ENCODE measurements at regions not wholly inside any gene's neighbourhood (a gene's known extent, or its start where the extent isn't known, plus 50 kb on each side); places are given as distances from the start of the nearest gene placed in this dataset.

- H3K9ac ChIP-seq (ENCODE audit: low read depth, low read length), result no peak overlapping the region
- peaks cover 14% of the 10 kb centered on the region for H3K9me3 ChIP-seq (ENCODE audit: control insufficient read depth, insufficient read depth, low read length)
- H3K14ac ChIP-seq (replicated peaks; ENCODE audit: low read depth, low read length), result no peak overlapping the region
- no peak overlapping the region for H2BK20ac ChIP-seq (ENCODE audit: low read depth, low read length)
- H3K79me1 ChIP-seq (ENCODE audit: low read depth in 1 of 2, low read length in 2 of 2), result no peaks in the 10 kb centered on the region
- H3K27ac ChIP-seq (ENCODE audit: insufficient read depth, low read length), result no peak overlapping the region
- H2AK9ac ChIP-seq (replicated peaks; ENCODE audit: low read depth, low read length, poor library complexity), result no peak overlapping the region
- no peak overlapping the region for H4K5ac ChIP-seq (ENCODE audit: low read depth, low read length)
- BruUV-seq (replicated peaks), result no TSS peak
- no peak overlapping the region for H2BK5ac ChIP-seq (ENCODE audit: low read depth, low read length, poor library complexity, severe bottlenecking)
- in situ Hi-C loops (cut with MboI; ENCODE audit: low sequenced_read_pairs) (no loop called here), dilution Hi-C loops (cut with HindIII; ENCODE audit: low sequenced_read_pairs, unreplicated experiment) (no loop called here), intact Hi-C loops (cut with micrococcal nuclease) (no loop called here)
- no peak overlapping the region for H4K8ac ChIP-seq (ENCODE audit: low read depth in 2 of 2, low read length in 2 of 2)
- no peaks in the 10 kb centered on the region for H3K27me3 ChIP-seq (ENCODE audit: control insufficient read depth, insufficient read depth, low read length)
- TF ChIP-seq CHD1 (IDR thresholded peaks at IDR 0.05; ENCODE audit: low read depth, low read length) (no peak), POLR2A (IDR thresholded peaks at IDR 0.05; ENCODE audit: low read depth, low read length) (no peak), USF2 (IDR thresholded peaks at IDR 0.05; ENCODE audit: low read depth, low read length) (no peak), MXI1 (IDR thresholded peaks at IDR 0.05; ENCODE audit: borderline replicate concordance, low read depth, low read length) (no peak), RAD21 (IDR thresholded peaks at IDR 0.05; ENCODE audit: low read length) (no peak), BHLHE40 (IDR thresholded peaks at IDR 0.05; ENCODE audit: low read depth, low read length) (no peak), MAZ (IDR thresholded peaks at IDR 0.05; ENCODE audit: borderline replicate concordance, low read depth, low read length) (no peak), RFX5 (IDR thresholded peaks at IDR 0.05; ENCODE audit: low read depth, low read length) (no peak), ELK1 (IDR thresholded peaks at IDR 0.05; ENCODE audit: borderline replicate concordance, low read depth, low read length) (no peak), MAFK (IDR thresholded peaks at IDR 0.05; ENCODE audit: low read depth, low read length) (no peak), SMC3 (IDR thresholded peaks at IDR 0.05; ENCODE audit: low read depth, low read length) (no peak), CEBPB (IDR thresholded peaks at IDR 0.05; ENCODE audit: low read depth, low read length) (no peak), NFE2L2 (IDR thresholded peaks at IDR 0.05; ENCODE audit: low read depth, low read length) (no peak), RCOR1 (IDR thresholded peaks at IDR 0.05; ENCODE audit: insufficient replicate concordance, low read length) (no peak), CTCF (conservative IDR thresholded peaks at IDR 0.05; ENCODE audit: low read depth, low read length) (no peak), FOS (IDR thresholded peaks at IDR 0.05; ENCODE audit: low read depth, low read length) (no peak)
- no peak overlapping the region for H4K91ac ChIP-seq (ENCODE audit: insufficient read depth, low read depth, low read length)
- no peak overlapping the region for H3K4ac ChIP-seq (ENCODE audit: low read depth, low read length)
- no peaks in the 10 kb centered on the region for H4K20me1 ChIP-seq (ENCODE audit: insufficient read depth, low read length)
- H3K4me2 ChIP-seq (ENCODE audit: low read depth, low read length), result no peak overlapping the region
- ATAC-seq (ENCODE audit: low read depth), result no peak
- no peak overlapping the region for H3K4me3 ChIP-seq (ENCODE audit: insufficient read depth, low read depth, low read length)
- CTCF ChIA-PET, result no interaction called here
- no peaks in the 10 kb centered on the region for H3K4me1 ChIP-seq (ENCODE audit: control insufficient read depth, insufficient read depth, low read length)
- no peaks in the 10 kb centered on the region for H3K36me3 ChIP-seq (ENCODE audit: control insufficient read depth, insufficient read depth, low read length)
- POLR2A ChIA-PET (ENCODE audit: unreplicated experiment), result no interaction called here
- H2AFZ ChIP-seq (replicated peaks; ENCODE audit: low read length, poor library complexity), result no peak overlapping the region
- no peak overlapping the region for H3K23ac ChIP-seq (ENCODE audit: low read depth, low read length)
- no peak overlapping the region for H2BK120ac ChIP-seq (ENCODE audit: low read depth, low read length)
- H3K56ac ChIP-seq (ENCODE audit: extremely low read depth, insufficient read depth, low read length), result no peak overlapping the region
- DNase-seq, result no peak
- H3K18ac ChIP-seq (ENCODE audit: low read depth, low read length), result no peak overlapping the region
- no peak overlapping the region for H2BK15ac ChIP-seq (ENCODE audit: low read depth, low read length)
- H3K9me1 ChIP-seq (ENCODE audit: insufficient read depth, low read length), result no peaks in the 10 kb centered on the region
- no peak overlapping the region for H2AK5ac ChIP-seq (ENCODE audit: low read depth, low read length)
- 67% methylated on average over 1 of the region's 4 CpGs; no CpG with 5 or more reads in 1 of the 2 experiments for WGBS, 2 experiments (ENCODE audit: extremely low coverage in 2 of 2, insufficient read length in 1 of 2)
Observed at GRCh38 chr2:23065210-23065609, 319.8 kb upstream of the KLHL29 start.

All from IMR-90 (cell line).